Activated T-helper 9 cell treated with anti-CD3 and anti-CD28 coated beads, Interleukin-2, amount 50 U/mL, for 16 hours (primary cell): ENCODE measurements at regions not wholly inside any gene's neighbourhood (a gene's known extent, or its start where the extent isn't known, plus 50 kb on each side); places are given as distances from the start of the nearest gene placed in this dataset.

Experiments
- DNase-seq: peaks from one replicate; pipeline ENCODE4 v3.0.0-alpha.2; 2020; ENCODE audit warnings: low read depth

- no peak for DNase-seq
Measured at GRCh38 chr15:95400428-95400827, 930.1 kb upstream of the NR2F2 start.

- DNase-seq = no peak
Measured at GRCh38 chr15:95401587-95401986, 928.9 kb upstream of the NR2F2 start.

GRCh38 chr15:95405447-95405846, 925.1 kb upstream of the NR2F2 start:
- DNase-seq = no peak

GRCh38 chr15:95407534-95407933, 923.0 kb upstream of the NR2F2 start:
- DNase-seq = no peak

GRCh38 chr15:95409211-95409610, 921.3 kb upstream of the NR2F2 start:
- no peak for DNase-seq

GRCh38 chr15:95409626-95410310, 920.7 kb upstream of the NR2F2 start:
- no peak for DNase-seq

- DNase-seq = no peak
Measured at GRCh38 chr15:95410757-95411156, 919.7 kb upstream of the NR2F2 start.

- no peak for DNase-seq
Measured at GRCh38 chr15:95416576-95416975, 913.9 kb upstream of the NR2F2 start.

- DNase-seq = no peak
Measured at GRCh38 chr15:95417761-95418160, 912.7 kb upstream of the NR2F2 start.

GRCh38 chr15:95422255-95422654, 908.2 kb upstream of the NR2F2 start:
- DNase-seq = no peak

GRCh38 chr15:95425859-95426258, 904.6 kb upstream of the NR2F2 start:
- DNase-seq = no peak

GRCh38 chr15:95429345-95429744, 901.2 kb upstream of the NR2F2 start:
- no peak for DNase-seq

- DNase-seq = no peak
Measured at GRCh38 chr15:95431518-95431917, 899.0 kb upstream of the NR2F2 start.

- DNase-seq = no peak
Measured at GRCh38 chr15:95432878-95433405, 897.6 kb upstream of the NR2F2 start.

GRCh38 chr15:95439922-95440376, 890.6 kb upstream of the NR2F2 start:
- no peak for DNase-seq

- DNase-seq = no peak
Measured at GRCh38 chr15:95440712-95441111, 889.8 kb upstream of the NR2F2 start.

- DNase-seq = no peak
Measured at GRCh38 chr15:95442107-95442719, 888.3 kb upstream of the NR2F2 start.

GRCh38 chr15:95444860-95445259, 885.6 kb upstream of the NR2F2 start:
- no peak for DNase-seq

GRCh38 chr15:95446854-95447253, 883.6 kb upstream of the NR2F2 start:
- no peak for DNase-seq

- no peak for DNase-seq
Measured at GRCh38 chr15:95447486-95447885, 883.0 kb upstream of the NR2F2 start.

GRCh38 chr15:95448531-95449229, 881.8 kb upstream of the NR2F2 start:
- DNase-seq = no peak

GRCh38 chr15:95449230-95449628, 881.3 kb upstream of the NR2F2 start:
- no peak for DNase-seq

GRCh38 chr15:95450413-95450812, 880.1 kb upstream of the NR2F2 start:
- no peak for DNase-seq
